ENCODE measurements at regions not wholly inside any gene's neighbourhood (a gene's known extent, or its start where the extent isn't known, plus 50 kb on each side); places are given as distances from the start of the nearest gene placed in this dataset.
"Not testable (repeated sequence)": the region's sequence is repeated elsewhere in the genome, so short reads cannot be mapped to it uniquely, and the experiment has no call there.

DNA sequence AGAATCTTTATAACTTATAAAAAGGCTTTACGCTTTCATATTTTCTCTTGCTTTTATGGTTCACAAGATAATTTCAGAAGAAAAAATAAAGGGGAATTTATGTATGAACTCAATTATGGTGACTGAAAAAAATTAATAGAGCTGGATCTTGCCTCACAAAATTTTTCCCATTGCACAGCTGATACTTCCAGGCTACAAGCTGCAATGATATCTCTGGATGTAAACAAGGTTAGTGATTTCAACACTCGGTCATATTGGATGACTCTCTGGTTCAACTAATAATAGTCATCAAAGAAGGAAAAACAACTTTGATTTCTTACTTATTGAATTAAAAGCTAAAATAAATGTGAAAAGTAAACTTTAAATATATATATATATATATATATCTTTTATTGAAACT is 868.0 kb downstream of the FAT4 start:
- H3K4me1 ChIP-seq (ENCODE audit: low read length), result no peaks in the 10 kb centered on the region

GRCh38 chr4:126183206-126183605 is 868.5 kb downstream of the FAT4 start:
- Histone ChIP-seq H3K4me2 (ENCODE audit: low read depth, low read length, poor library complexity, severe bottlenecking) (no peak overlapping the region), H3K27me3 (ENCODE audit: low read length) (no peaks in the 10 kb centered on the region), H4K20me1 (ENCODE audit: insufficient read depth, low read depth, low read length) (no peaks in the 10 kb centered on the region), H3K4me3 (ENCODE audit: low read length) (no peak overlapping the region), H2AFZ (ENCODE audit: low read length) (no peak overlapping the region), H3K9ac (ENCODE audit: low read length) (no peak overlapping the region), H3K27ac (ENCODE audit: low read length) (no peak overlapping the region), H3K9me2 (replicated peaks; ENCODE audit: insufficient read depth, low read length) (no peaks in the 10 kb centered on the region), H3K4me1 (ENCODE audit: low read length) (no peaks in the 10 kb centered on the region), H3K9me3 (ENCODE audit: low read length) (peaks cover 22% of the 10 kb centered on the region), H3K79me2 (ENCODE audit: low read length) (no peaks in the 10 kb centered on the region), H3K36me3 (ENCODE audit: insufficient read depth, low read length) (no peaks in the 10 kb centered on the region)
- no peak for DNase-seq

More for the DNA sequence above, 868.0 kb downstream of the FAT4 start:
- Histone ChIP-seq H3K4me3 (ENCODE audit: low read length) (no peak overlapping the region), H3K36me3 (ENCODE audit: insufficient read depth, low read length) (no peaks in the 10 kb centered on the region), H3K9ac (ENCODE audit: low read length) (no peak overlapping the region), H2AFZ (ENCODE audit: low read length) (no peak overlapping the region), H4K20me1 (ENCODE audit: insufficient read depth, low read depth, low read length) (no peaks in the 10 kb centered on the region), H3K79me2 (ENCODE audit: low read length) (no peaks in the 10 kb centered on the region), H3K9me2 (replicated peaks; ENCODE audit: insufficient read depth, low read length) (no peaks in the 10 kb centered on the region), H3K4me2 (ENCODE audit: low read depth, low read length, poor library complexity, severe bottlenecking) (no peak overlapping the region), H3K27ac (ENCODE audit: low read length) (no peak overlapping the region), H3K27me3 (ENCODE audit: low read length) (no peaks in the 10 kb centered on the region), H3K9me3 (ENCODE audit: low read length) (peaks cover 25% of the 10 kb centered on the region)
- DNase-seq, result no peak

- H3K27ac ChIP-seq (ENCODE audit: low read length), result no peak overlapping the region
- peaks cover 8% of the 10 kb centered on the region for H3K9me3 ChIP-seq (ENCODE audit: low read length)
- H3K4me1 ChIP-seq (ENCODE audit: low read length), result no peaks in the 10 kb centered on the region
- H3K4me2 ChIP-seq (ENCODE audit: low read depth, low read length, poor library complexity, severe bottlenecking), result no peak overlapping the region
- H4K20me1 ChIP-seq (ENCODE audit: insufficient read depth, low read depth, low read length), result no peaks in the 10 kb centered on the region
- no peaks in the 10 kb centered on the region for H3K9me2 ChIP-seq (replicated peaks; ENCODE audit: insufficient read depth, low read length)
- no peaks in the 10 kb centered on the region for H3K79me2 ChIP-seq (ENCODE audit: low read length)
- H3K4me3 ChIP-seq (ENCODE audit: low read length), result no peak overlapping the region
- H3K36me3 ChIP-seq (ENCODE audit: insufficient read depth, low read length), result no peaks in the 10 kb centered on the region
- no peaks in the 10 kb centered on the region for H3K27me3 ChIP-seq (ENCODE audit: low read length)
- no peak for DNase-seq
- no peak overlapping the region for H3K9ac ChIP-seq (ENCODE audit: low read length)
- no peak overlapping the region for H2AFZ ChIP-seq (ENCODE audit: low read length)
Observed at GRCh38 chr4:126191536-126191935, 876.8 kb downstream of the FAT4 start.

GRCh38 chr4:126192506-126192905 is 877.8 kb downstream of the FAT4 start:
- no peaks in the 10 kb centered on the region for H3K4me1 ChIP-seq (ENCODE audit: low read length)
- H3K4me3 ChIP-seq (ENCODE audit: low read length), result no peak overlapping the region
- H3K9me2 ChIP-seq (replicated peaks; ENCODE audit: insufficient read depth, low read length), result no peaks in the 10 kb centered on the region
- H3K27me3 ChIP-seq (ENCODE audit: low read length), result no peaks in the 10 kb centered on the region
- H3K36me3 ChIP-seq (ENCODE audit: insufficient read depth, low read length), result no peaks in the 10 kb centered on the region
- no peaks in the 10 kb centered on the region for H4K20me1 ChIP-seq (ENCODE audit: insufficient read depth, low read depth, low read length)
- H3K9me3 ChIP-seq (ENCODE audit: low read length), result peaks cover 8% of the 10 kb centered on the region
- no peak overlapping the region for H3K4me2 ChIP-seq (ENCODE audit: low read depth, low read length, poor library complexity, severe bottlenecking)
- no peak for DNase-seq
- no peak overlapping the region for H3K9ac ChIP-seq (ENCODE audit: low read length)
- no peak overlapping the region for H3K27ac ChIP-seq (ENCODE audit: low read length)
- H2AFZ ChIP-seq (ENCODE audit: low read length), result no peak overlapping the region
- H3K79me2 ChIP-seq (ENCODE audit: low read length), result no peaks in the 10 kb centered on the region

DNA sequence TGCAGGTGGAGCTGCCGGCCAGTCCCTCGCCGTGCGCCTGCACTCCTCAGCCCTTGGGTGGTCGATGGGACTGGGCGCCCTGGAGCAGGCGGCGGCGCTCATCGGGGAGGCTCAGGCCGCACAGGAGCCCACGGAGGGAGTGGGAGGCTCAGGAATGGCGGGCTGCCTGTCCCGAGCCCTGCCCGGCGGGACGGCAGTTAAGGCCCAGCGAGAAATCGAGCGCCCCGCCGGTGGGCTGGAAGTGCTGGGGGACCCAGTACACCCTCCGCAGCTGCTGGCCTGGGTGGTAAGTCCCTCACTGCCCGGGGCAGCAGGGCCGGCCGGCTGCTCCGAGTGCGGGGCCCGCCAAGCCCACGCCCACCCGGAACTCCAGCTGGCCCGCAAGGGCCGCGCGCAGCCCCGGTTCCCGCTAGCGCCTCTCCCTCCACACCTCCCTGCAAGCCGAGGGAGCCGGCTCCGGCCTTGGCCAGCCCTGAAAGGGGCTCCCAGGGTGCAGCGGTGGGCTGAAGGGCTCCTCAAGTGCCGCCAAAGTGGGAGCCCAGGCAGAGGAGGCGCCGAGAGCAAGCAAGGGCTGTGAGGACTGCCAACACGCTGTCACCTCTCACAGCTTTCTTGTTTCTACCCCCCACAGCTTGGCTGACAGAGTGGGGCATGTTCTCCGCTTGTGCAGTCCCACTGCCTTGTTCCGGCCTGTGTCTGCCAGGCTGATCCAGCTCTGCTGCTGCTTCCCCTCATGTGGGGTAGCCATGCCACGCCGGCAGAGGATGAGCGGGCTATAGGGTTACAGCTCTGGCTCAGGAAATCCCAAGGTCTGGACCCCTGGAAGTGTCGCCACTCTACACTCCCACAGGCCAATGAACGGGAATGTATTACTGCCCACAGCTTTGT is 886.7 kb downstream of the FAT4 start:
- H3K4me2 ChIP-seq (ENCODE audit: low read depth, low read length, poor library complexity, severe bottlenecking); DNase-seq; H2AFZ ChIP-seq (ENCODE audit: low read length): not testable (repeated sequence)

GRCh38 chr4:126202226-126202625 is 887.5 kb downstream of the FAT4 start:
- Histone ChIP-seq H3K4me1 (ENCODE audit: low read length) (no peaks in the 10 kb centered on the region), H3K4me2 (ENCODE audit: low read depth, low read length, poor library complexity, severe bottlenecking) (no peak overlapping the region), H3K9me2 (replicated peaks; ENCODE audit: insufficient read depth, low read length) (no peaks in the 10 kb centered on the region), H3K9ac (ENCODE audit: low read length) (no peak overlapping the region), H3K36me3 (ENCODE audit: insufficient read depth, low read length) (no peaks in the 10 kb centered on the region), H3K9me3 (ENCODE audit: low read length) (peaks cover 14% of the 10 kb centered on the region), H3K27ac (ENCODE audit: low read length) (no peak overlapping the region), H4K20me1 (ENCODE audit: insufficient read depth, low read depth, low read length) (no peaks in the 10 kb centered on the region), H3K27me3 (ENCODE audit: low read length) (no peaks in the 10 kb centered on the region), H3K79me2 (ENCODE audit: low read length) (no peaks in the 10 kb centered on the region), H2AFZ (ENCODE audit: low read length) (no peak overlapping the region), H3K4me3 (ENCODE audit: low read length) (no peak overlapping the region)
- DNase-seq, result no peak

More for the DNA sequence above, 886.7 kb downstream of the FAT4 start:
- H3K27me3 ChIP-seq (ENCODE audit: low read length); H3K27ac ChIP-seq (ENCODE audit: low read length); H3K4me3 ChIP-seq (ENCODE audit: low read length); H3K79me2 ChIP-seq (ENCODE audit: low read length); H3K4me1 ChIP-seq (ENCODE audit: low read length); H3K9ac ChIP-seq (ENCODE audit: low read length); H3K9me2 ChIP-seq (replicated peaks; ENCODE audit: insufficient read depth, low read length); H3K36me3 ChIP-seq (ENCODE audit: insufficient read depth, low read length); H4K20me1 ChIP-seq (ENCODE audit: insufficient read depth, low read depth, low read length): not testable (repeated sequence)
- peaks cover 14% of the 10 kb centered on the region for H3K9me3 ChIP-seq (ENCODE audit: low read length)

- no peaks in the 10 kb centered on the region for H3K27me3 ChIP-seq (ENCODE audit: low read length)
- no peaks in the 10 kb centered on the region for H3K4me1 ChIP-seq (ENCODE audit: low read length)
- H3K36me3 ChIP-seq (ENCODE audit: insufficient read depth, low read length), result no peaks in the 10 kb centered on the region
- no peaks in the 10 kb centered on the region for H4K20me1 ChIP-seq (ENCODE audit: insufficient read depth, low read depth, low read length)
- no peaks in the 10 kb centered on the region for H3K79me2 ChIP-seq (ENCODE audit: low read length)
- no peak for DNase-seq
- no peak overlapping the region for H3K27ac ChIP-seq (ENCODE audit: low read length)
- H3K4me2 ChIP-seq (ENCODE audit: low read depth, low read length, poor library complexity, severe bottlenecking), result no peak overlapping the region
- no peak overlapping the region for H2AFZ ChIP-seq (ENCODE audit: low read length)
- peaks cover 12% of the 10 kb centered on the region; the same call in 1 of the 2 replicates for H3K9me3 ChIP-seq (ENCODE audit: low read length)
- no peaks in the 10 kb centered on the region; the same call in 1 of the 2 replicates for H3K9me2 ChIP-seq (replicated peaks; ENCODE audit: insufficient read depth, low read length)
- no peak overlapping the region for H3K4me3 ChIP-seq (ENCODE audit: low read length)
- no peak overlapping the region for H3K9ac ChIP-seq (ENCODE audit: low read length)
Observed at GRCh38 chr4:126207910-126208309, 893.2 kb downstream of the FAT4 start.

DNA sequence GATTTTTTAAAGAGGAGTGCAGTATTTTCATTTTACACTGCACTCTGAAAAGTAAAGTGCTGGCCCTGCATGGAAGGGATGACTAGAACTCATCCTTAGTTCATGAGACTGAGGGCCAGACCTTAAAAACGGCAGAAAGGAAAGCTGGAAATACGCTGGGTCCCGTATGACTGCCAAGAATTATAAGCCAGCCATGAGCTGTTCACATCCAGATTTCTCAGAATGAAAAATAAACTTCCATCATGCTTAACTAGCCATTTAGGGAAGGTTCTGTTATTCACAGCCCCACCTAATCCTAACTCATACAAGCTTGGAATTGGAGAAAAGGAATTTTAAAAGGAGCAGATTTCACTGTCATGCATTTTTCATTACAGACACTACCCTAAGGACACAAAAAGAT is 894.4 kb downstream of the FAT4 start:
- no peaks in the 10 kb centered on the region for H3K79me2 ChIP-seq (ENCODE audit: low read length)
- no peaks in the 10 kb centered on the region for H3K4me1 ChIP-seq (ENCODE audit: low read length)
- no peaks in the 10 kb centered on the region; the same call in 1 of the 2 replicates for H3K9me2 ChIP-seq (replicated peaks; ENCODE audit: insufficient read depth, low read length)
- no peak overlapping the region for H3K27ac ChIP-seq (ENCODE audit: low read length)
- H3K4me2 ChIP-seq (ENCODE audit: low read depth, low read length, poor library complexity, severe bottlenecking), result no peak overlapping the region
- no peak overlapping the region for H3K9ac ChIP-seq (ENCODE audit: low read length)
- no peak for DNase-seq
- no peaks in the 10 kb centered on the region for H4K20me1 ChIP-seq (ENCODE audit: insufficient read depth, low read depth, low read length)
- H3K4me3 ChIP-seq (ENCODE audit: low read length), result no peak overlapping the region
- H3K27me3 ChIP-seq (ENCODE audit: low read length), result no peaks in the 10 kb centered on the region
- no peak overlapping the region for H2AFZ ChIP-seq (ENCODE audit: low read length)
- no peaks in the 10 kb centered on the region for H3K36me3 ChIP-seq (ENCODE audit: insufficient read depth, low read length)
- peaks cover 12% of the 10 kb centered on the region; the same call in 1 of the 2 replicates for H3K9me3 ChIP-seq (ENCODE audit: low read length)

Measured in Karpas-422 (cell line).